Endodermal cell (in vitro differentiated cells): ENCODE measurements at regions not wholly inside any gene's neighbourhood (a gene's known extent, or its start where the extent isn't known, plus 50 kb on each side); places are given as distances from the start of the nearest gene placed in this dataset.

Experiments used
- DNase-seq: peaks from one replicate; pipeline ENCODE4 v3.0.0-alpha.2; 2017
- H3K27ac ChIP-seq: 2 replicates; pipeline ENCODE4 v1.5.1; 2013; ENCODE audit warnings: mild to moderate bottlenecking, low read depth, low read length, moderate library complexity
- H3K27me3 ChIP-seq: 2 replicates; pipeline ENCODE4 v1.6.1; 2013; ENCODE audit warnings: mild to moderate bottlenecking, low read length, moderate library complexity; ENCODE audit not compliant: insufficient read depth, control insufficient read depth, poor library complexity, severe bottlenecking
- H3K36me3 ChIP-seq: 2 replicates; pipeline ENCODE4 v1.7.0; 2013; ENCODE audit warnings: mild to moderate bottlenecking, low read length, moderate library complexity; ENCODE audit not compliant: control insufficient read depth, insufficient read depth
- H3K4me1 ChIP-seq: one replicate; pipeline ENCODE4 v1.7.0; 2013; ENCODE audit warnings: low read length; ENCODE audit not compliant: control insufficient read depth, insufficient read depth
- H3K4me3 ChIP-seq: 2 replicates; pipeline ENCODE4 v1.5.1; 2013; ENCODE audit warnings: mild to moderate bottlenecking, low read length, moderate library complexity
- H3K9ac ChIP-seq: 2 replicates; pipeline ENCODE4 v1.6.1; 2013; ENCODE audit warnings: mild to moderate bottlenecking, low read length, moderate library complexity; ENCODE audit not compliant: poor library complexity, severe bottlenecking; ENCODE audit errors: extremely low read depth
- H3K9me3 ChIP-seq: 2 replicates; pipeline ENCODE4 v1.6.1; 2013; ENCODE audit warnings: mild to moderate bottlenecking, low read length, moderate library complexity; ENCODE audit not compliant: control insufficient read depth
- H3K27ac Mint-ChIP-seq: 2 replicates; pipeline ENCODE4 v1.8.0; 2020; ENCODE audit warnings: mixed read lengths
- H3K27me3 Mint-ChIP-seq: 2 replicates; pipeline ENCODE4 v1.8.0; 2021; ENCODE audit warnings: mild to moderate bottlenecking, mixed read lengths; ENCODE audit not compliant: insufficient read depth
- H3K36me3 Mint-ChIP-seq: 2 replicates; pipeline ENCODE4 v1.8.0; 2020; ENCODE audit warnings: low read depth, mixed read lengths
- H3K4me1 Mint-ChIP-seq: 2 replicates; pipeline ENCODE4 v1.8.0; 2020; ENCODE audit warnings: mixed read lengths
- H3K4me3 Mint-ChIP-seq: 2 replicates; pipeline ENCODE4 v1.8.0; 2020; ENCODE audit warnings: mild to moderate bottlenecking, moderate library complexity, mixed read lengths
- H3K9me3 Mint-ChIP-seq: 2 replicates; pipeline ENCODE4 v1.8.0; 2020; ENCODE audit warnings: mild to moderate bottlenecking, mixed read lengths
- WGBS, 2 experiments: methylation state at CpG; one replicate each; pipeline versions ENCODE4 v1.1.5 to v1.1.7; 2013; ENCODE audit warnings: missing lambda C conversion rate in 2 of 2, mixed read lengths in 1 of 2; ENCODE audit not compliant: insufficient coverage in 1 of 2, insufficient read length in 1 of 2; 5-methylcytosine and 5-hydroxymethylcytosine counted together
- TF ChIP-seq, protein P1 (sequence below): fragments of 200-600 bp; sonication (generic); conservative IDR thresholded peaks from 2 replicates; pipeline ENCODE4 v1.5.0; 2021; ENCODE audit warnings: antibody characterized with exemption, mild to moderate bottlenecking

DNA sequence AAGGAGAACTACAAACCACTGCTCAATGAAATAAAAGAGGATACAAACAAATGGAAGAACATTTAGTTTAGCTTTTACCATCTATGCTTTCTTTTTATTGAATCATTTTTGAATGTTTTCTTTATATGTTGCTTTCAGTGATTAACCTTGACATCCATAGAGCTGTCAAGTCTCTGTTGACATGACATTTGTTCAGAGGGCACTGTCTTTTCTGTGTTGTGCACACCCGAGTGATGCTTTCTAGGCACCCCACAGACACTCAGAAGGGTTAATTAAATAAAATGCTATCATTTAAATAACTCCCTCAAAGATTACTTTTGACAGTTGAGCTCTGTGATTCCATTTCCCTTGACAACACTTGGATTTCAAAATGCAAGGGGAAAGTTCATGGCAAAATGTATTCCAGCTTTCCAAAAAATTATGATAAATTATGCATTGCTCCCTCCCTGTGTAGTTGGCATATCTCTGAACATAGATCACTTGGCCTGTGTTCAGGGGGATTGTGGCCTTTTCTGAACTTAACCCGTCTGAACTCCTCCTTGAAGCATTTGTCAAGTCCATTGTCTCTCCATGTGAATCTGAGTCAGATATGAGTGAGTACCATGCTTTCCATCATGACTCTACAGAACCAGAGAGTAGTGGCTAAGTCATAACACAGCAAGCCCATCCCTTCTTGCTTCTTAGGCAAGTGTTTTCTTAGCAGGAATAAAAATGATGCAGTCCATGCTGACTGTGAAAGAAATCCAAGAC is 372.6 kb downstream of the RPRM start:
- Histone ChIP-seq H3K4me1 (no peaks in the 10 kb centered on the region), H3K9ac (no peak overlapping the region), H3K27me3 (no peaks in the 10 kb centered on the region), H3K9me3 (peaks cover 5% of the 10 kb centered on the region), H3K36me3 (no peaks in the 10 kb centered on the region), H3K4me3 (no peak overlapping the region), H3K27ac (no peak overlapping the region)
- WGBS, 2 experiments: 87 to 90% methylated on average over 2 of the region's 2 CpGs
- Mint-ChIP-seq H3K27ac (no peak overlapping the region), H3K9me3 (no peaks in the 10 kb centered on the region), H3K4me3 (no peak overlapping the region), H3K27me3 (no peaks in the 10 kb centered on the region), H3K36me3 (no peaks in the 10 kb centered on the region), H3K4me1 (peaks cover 16% of the 10 kb centered on the region)
- no peak for DNase-seq
- TF ChIP-seq, protein P1, sequence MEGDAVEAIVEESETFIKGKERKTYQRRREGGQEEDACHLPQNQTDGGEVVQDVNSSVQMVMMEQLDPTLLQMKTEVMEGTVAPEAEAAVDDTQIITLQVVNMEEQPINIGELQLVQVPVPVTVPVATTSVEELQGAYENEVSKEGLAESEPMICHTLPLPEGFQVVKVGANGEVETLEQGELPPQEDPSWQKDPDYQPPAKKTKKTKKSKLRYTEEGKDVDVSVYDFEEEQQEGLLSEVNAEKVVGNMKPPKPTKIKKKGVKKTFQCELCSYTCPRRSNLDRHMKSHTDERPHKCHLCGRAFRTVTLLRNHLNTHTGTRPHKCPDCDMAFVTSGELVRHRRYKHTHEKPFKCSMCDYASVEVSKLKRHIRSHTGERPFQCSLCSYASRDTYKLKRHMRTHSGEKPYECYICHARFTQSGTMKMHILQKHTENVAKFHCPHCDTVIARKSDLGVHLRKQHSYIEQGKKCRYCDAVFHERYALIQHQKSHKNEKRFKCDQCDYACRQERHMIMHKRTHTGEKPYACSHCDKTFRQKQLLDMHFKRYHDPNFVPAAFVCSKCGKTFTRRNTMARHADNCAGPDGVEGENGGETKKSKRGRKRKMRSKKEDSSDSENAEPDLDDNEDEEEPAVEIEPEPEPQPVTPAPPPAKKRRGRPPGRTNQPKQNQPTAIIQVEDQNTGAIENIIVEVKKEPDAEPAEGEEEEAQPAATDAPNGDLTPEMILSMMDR: no peak

DNA sequence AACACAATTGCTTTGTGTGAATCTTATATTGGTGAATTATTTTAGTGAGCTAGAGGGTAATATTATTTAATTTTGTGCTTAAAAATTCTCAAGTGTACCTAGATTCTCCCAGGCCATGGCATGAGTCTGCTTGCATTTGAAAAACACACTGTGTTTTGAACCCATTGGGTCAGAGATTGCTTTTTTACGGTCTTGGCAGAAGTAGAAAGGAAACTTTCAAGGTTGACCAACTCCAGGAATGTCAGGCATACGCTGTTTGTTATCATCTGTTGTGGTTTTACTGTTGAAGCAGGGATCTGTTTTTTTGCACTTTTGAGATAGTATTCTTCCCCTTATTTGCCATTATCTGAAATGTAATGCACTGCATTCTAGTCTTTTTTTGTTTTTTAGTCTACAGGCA is 377.4 kb downstream of the RPRM start:
- Histone ChIP-seq H3K27ac (no peak overlapping the region), H3K36me3 (no peaks in the 10 kb centered on the region), H3K4me3 (peak overlapping the region; percentile 12), H3K9ac (no peak overlapping the region), H3K9me3 (peaks cover 5% of the 10 kb centered on the region), H3K27me3 (no peaks in the 10 kb centered on the region), H3K4me1 (peaks cover 2% of the 10 kb centered on the region)
- H3K9me3 Mint-ChIP-seq: no peaks in the 10 kb centered on the region
- WGBS, 2 experiments: 83 to 100% methylated on average over 2 of the region's 2 CpGs
- H3K4me1 Mint-ChIP-seq: peaks cover 24% of the 10 kb centered on the region
- no peaks in the 10 kb centered on the region for H3K36me3 Mint-ChIP-seq
- TF ChIP-seq, protein P1: no peak
- no peak overlapping the region for H3K4me3 Mint-ChIP-seq
- no peak overlapping the region for H3K27ac Mint-ChIP-seq
- no peaks in the 10 kb centered on the region for H3K27me3 Mint-ChIP-seq
- DNase-seq: no peak

DNA sequence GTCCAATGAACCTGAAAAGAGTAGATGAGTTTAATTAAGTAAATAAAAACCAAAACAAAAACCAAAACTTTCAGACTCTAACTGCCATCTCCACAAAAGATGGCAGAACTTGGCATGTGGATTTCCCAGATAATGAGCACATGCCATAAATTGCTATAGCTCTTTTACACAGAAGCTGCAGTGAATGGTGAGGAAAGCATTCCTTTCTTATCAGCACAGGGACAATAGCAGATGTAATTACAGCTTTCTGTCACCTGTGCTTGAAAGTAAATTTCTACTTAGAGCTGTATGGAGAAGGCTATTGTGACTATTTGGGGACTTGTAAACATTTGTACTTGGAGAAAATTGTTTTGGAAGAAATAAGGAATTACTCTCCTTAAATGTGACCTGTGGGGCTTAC is 378.4 kb downstream of the RPRM start:
- no peak for DNase-seq
- H3K27ac Mint-ChIP-seq: no peak overlapping the region
- peaks cover 2% of the 10 kb centered on the region for H3K4me1 ChIP-seq
- peaks cover 24% of the 10 kb centered on the region for H3K4me1 Mint-ChIP-seq
- H3K9me3 Mint-ChIP-seq: peaks cover 2% of the 10 kb centered on the region
- H3K4me3 Mint-ChIP-seq: no peak overlapping the region
- H3K27me3 Mint-ChIP-seq: no peaks in the 10 kb centered on the region
- H3K36me3 ChIP-seq: no peaks in the 10 kb centered on the region
- TF ChIP-seq, protein P1: no peak
- H3K4me3 ChIP-seq: no peak overlapping the region
- H3K27ac ChIP-seq: no peak overlapping the region
- no peak overlapping the region for H3K9ac ChIP-seq
- H3K36me3 Mint-ChIP-seq: no peaks in the 10 kb centered on the region
- H3K27me3 ChIP-seq: no peaks in the 10 kb centered on the region
- H3K9me3 ChIP-seq: peaks cover 5% of the 10 kb centered on the region
